ENCODE measurements at regions not wholly inside any gene's neighbourhood (a gene's known extent, or its start where the extent isn't known, plus 50 kb on each side); places are given as distances from the start of the nearest gene placed in this dataset.

GRCh38 chr2:21544392-21544791 lies 420.6 kb downstream of the TDRD15 start:
- DNase-seq = no peak

- DNase-seq = no peak
Observed at GRCh38 chr2:21552981-21553380, 429.2 kb downstream of the TDRD15 start.

- DNase-seq = no peak
Observed at GRCh38 chr2:21559351-21559750, 435.6 kb downstream of the TDRD15 start.

GRCh38 chr2:21561965-21562364 lies 438.2 kb downstream of the TDRD15 start:
- no peak for DNase-seq

- DNase-seq = no peak
Observed at GRCh38 chr2:21567395-21567794, 443.6 kb downstream of the TDRD15 start.

DNA sequence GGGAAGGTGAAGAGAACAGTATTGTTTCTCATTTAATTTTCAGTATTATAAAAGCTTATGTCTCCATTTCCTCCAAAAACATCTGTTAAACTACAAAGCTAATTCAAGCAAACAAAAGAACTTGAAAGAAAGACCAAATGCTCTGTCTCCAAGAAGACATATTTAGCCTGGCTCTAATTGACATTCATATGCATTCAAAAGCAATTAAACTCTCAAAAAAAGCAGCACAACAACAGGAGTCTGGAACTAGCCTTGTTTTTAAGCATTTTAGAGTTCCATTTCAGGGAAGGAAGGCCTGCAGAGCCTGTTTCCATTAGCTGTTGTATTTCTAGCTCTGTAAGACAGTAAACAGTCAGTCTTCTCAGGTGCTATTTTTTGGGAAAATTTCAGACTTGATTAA lies 447.9 kb downstream of the TDRD15 start:
- DNase-seq = no peak

- DNase-seq = no peak
Observed at GRCh38 chr2:21580391-21580790, 456.6 kb downstream of the TDRD15 start.

- DNase-seq = no peak
Observed at GRCh38 chr2:21585881-21586280, 462.1 kb downstream of the TDRD15 start.

GRCh38 chr2:21590026-21590690 lies 466.4 kb downstream of the TDRD15 start:
- DNase-seq = no peak

DNA sequence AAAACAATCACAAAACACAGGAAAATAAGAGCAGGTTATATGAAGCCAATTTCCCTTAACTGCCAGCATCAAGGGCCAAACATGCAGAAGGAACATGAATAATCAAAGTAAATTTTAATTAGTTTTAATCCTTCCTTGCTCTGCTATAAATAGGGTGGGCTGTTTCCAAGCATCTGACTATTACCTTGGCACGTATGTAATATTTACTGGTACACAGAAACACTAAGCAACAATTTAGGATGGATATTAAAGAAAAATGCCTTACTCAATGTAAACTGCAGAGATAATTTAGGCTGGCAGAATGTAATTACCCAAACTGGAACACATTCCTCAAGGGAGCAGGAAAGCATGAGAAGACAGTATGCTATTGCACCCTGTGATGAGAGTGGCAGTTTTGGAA lies 468.2 kb downstream of the TDRD15 start:
- no peak for DNase-seq

GRCh38 chr2:21599417-21599816 lies 475.6 kb downstream of the TDRD15 start:
- no peak for DNase-seq

- DNase-seq = no peak
Observed at GRCh38 chr2:21602789-21603188, 479.0 kb downstream of the TDRD15 start.

DNA sequence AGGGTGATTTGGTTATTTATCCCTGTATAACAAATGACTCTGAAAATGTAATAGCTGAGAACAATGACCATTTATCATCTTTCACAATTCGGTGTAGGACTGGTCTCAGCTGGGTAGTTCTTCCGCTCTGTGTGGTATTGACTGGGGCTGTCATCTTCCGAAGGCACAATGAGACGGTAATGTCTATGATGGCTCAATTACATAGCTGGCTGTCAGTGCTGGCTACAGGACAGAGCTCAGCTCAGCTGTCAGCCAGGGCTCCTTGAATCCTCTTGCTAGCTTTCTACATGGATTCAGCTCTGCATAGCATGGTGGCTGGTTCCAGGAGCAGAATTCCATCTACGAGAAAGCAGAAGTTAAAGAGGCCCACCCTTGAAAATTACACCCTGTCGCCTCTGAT lies 483.8 kb downstream of the TDRD15 start:
- DNase-seq = no peak

DNA sequence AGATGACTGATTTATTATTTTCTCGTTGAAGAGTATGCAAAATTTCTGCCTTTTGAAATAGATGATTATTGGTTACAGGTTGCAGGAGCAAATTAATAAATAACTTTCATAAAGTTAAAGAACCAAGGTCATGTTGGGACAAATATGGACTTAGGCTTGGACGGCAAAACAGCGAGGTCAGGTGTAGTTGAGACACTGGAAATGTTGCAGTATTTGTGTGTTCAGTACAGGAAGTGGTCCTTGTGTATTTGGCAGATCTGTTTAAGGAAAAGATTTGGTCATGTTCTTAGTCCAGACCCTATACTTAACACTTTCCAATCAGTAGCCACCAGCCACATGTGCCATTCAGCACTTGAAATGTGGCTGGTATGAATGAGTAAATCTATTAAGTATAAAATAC lies 486.5 kb downstream of the TDRD15 start:
- no peak for DNase-seq

DNA sequence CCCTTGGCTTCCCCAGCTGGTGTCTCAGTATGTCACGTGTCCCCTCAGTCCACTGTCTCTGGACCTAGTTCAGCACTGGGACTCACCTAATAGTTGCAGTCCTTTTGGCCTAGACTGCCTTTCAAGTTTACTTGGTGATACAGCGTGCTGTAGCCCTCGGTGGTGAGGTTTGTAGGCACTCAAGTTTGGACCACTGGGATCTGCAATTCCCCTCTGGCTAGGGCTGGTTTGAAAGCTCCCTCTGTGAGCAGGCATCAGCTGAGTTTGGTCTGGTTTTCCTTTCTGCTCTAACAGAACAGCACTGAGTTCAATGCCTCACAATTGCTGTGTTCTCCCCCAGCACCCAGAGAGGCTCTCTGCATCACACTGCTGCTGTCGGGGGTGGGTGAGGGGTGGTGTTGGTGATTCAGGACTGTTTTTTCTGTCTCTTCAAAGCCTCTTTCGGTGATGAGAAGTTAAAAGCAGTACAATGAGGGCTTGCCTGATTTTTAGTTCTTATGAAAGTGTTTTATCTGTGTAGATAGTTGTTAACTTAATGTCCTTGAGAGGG lies 494.2 kb downstream of the TDRD15 start:
- no peak for DNase-seq

DNA sequence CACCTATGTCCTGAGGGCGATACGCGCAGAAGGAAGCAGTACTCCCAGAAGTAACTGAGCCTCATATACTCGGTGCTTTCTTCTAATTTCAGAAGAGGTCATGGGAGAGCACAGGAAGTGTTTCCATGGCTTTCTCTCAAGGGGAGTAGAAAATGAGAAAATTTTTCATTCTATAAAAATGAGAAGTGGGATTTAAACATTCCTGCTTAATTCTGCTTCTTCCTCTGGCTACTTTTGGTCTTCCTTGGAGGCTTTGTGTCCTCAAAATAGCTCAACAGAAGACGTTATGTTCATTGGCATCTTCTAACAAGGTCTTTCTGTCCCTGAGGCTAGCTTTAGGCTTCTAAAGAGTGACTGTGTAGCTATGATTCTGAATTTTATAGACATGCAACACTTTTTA lies 497.0 kb downstream of the TDRD15 start:
- no peak for DNase-seq

GRCh38 chr2:21627938-21628337 lies 504.2 kb downstream of the TDRD15 start:
- no peak for DNase-seq

DNA sequence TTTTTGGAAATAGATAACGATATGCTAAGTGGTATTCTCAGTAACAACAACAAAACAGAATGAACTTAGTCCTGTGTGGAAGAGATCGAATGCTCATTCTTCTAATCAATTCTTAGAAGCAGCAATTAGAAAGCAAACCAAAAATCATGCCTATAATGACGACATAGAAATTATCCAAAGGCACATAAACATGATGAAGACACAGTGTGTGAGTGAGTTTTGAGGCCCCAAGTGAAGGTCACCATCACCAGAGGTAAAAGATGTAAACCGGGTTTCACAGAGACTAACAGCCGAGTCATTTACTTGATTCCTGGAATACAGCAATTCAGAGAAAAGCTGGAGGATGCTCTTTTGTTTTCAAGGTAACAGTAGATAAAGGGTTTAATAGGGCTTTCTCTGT lies 509.2 kb downstream of the TDRD15 start:
- DNase-seq = no peak

DNA sequence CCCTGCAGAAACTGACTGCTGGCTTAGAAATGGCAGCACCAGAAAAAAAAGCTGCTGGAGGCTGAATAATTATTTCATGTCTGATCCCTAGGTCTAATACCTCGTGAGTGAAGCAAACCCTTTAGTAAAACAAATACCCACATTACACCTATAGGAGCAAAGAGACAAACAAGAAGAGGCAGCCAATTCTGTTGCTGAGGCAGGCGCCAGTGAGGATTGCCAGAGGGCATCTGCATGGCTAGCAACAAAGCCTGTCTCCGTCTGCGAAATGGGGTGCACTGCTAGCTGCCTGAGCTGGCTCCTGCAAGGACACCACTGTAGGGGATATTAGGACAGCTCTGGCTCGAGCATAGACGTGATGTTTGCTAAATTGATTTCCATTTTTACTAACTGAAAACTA lies 509.7 kb downstream of the TDRD15 start:
- no peak for DNase-seq

GRCh38 chr2:21633911-21634310 lies 510.1 kb downstream of the TDRD15 start:
- DNase-seq = no peak

- no peak for DNase-seq
Observed at GRCh38 chr2:21640046-21640445, 516.3 kb downstream of the TDRD15 start.

GRCh38 chr2:21642647-21643046 lies 518.9 kb downstream of the TDRD15 start:
- DNase-seq = no peak

DNA sequence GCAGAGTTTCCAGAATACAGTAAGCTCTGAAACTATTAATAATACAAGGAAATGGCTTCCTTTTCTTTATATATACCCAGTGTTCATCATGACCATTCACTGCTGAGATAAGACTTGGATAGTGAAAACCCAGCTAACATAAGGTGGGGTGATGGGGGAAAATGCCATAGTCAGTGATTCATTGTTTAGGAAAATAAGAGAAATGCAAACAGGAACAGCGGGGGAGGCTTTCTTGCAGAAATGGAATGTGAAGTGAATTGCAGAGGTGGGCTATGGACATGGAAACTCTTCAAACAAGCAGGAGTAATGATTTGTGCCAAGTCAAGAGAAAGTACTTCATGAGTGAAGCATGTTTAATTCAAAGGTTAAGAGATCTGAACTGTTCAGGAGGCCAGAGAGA lies 519.4 kb downstream of the TDRD15 start:
- DNase-seq = no peak

DNA sequence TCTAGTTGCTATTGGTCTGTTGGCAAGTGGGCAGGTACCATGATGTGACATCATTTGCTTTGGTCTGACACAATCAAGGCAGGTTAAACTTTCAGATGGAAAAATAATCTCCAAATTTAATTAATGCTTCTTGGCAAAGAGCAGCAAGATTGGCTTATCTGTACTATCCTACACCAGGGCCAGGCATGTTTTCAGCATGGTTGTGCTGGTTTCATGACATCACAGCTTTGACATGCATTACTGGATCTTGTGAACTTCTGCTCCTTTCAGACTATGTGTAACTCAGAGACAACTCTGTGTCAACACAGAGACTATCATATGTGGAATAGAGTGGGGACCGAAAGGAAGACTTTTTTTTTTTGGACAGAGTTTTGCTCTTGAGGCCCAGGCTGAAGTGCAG lies 520.5 kb downstream of the TDRD15 start:
- DNase-seq = no peak

DNA sequence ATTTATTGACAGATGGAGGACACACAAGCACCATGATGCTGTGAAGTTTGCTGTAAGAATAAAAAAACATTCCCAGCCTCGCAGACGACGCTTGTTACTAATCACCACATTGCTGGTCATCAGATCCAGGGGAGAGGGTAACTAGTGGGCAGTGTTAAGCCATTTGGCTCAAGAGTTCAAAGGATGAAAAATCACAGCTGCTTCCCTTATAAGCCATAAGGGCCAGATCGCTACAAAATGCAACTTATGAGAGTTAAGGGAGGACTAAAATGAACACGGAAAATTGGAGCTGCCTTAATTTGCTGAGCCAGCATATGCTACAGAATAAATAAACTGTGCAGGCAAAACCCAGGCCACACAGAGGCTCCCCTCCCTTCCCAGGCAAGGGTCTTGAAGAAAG lies 522.6 kb downstream of the TDRD15 start:
- no peak for DNase-seq

Data from activated T-cell treated with anti-CD3 and anti-CD28 coated beads, Interleukin-2, amount 50 U/mL, for 1 hour (primary cell).